ENCODE measurements at regions not wholly inside any gene's neighbourhood (a gene's known extent, or its start where the extent isn't known, plus 50 kb on each side); places are given as distances from the start of the nearest gene placed in this dataset.

GRCh38 chr4:32864713-32865351, 2144.7 kb downstream of the PCDH7 start:
- TF ChIP-seq POLR2AphosphoS5 (IDR thresholded peaks at IDR 0.05) = no peak
- TF ChIP-seq CTCF (IDR thresholded peaks at IDR 0.05) = no peak
